MM.1S (cell line): ENCODE measurements at regions not wholly inside any gene's neighbourhood (a gene's known extent, or its start where the extent isn't known, plus 50 kb on each side); places are given as distances from the start of the nearest gene placed in this dataset.

Experiments used
- DNase-seq: peaks from one replicate; pipeline ENCODE4 v3.0.0-alpha.2; 2015
- H2AFZ ChIP-seq: fragments of 300-600 bp; sonication (generic); 2 replicates; pipeline ENCODE4 v1.6.0; 2016; ENCODE audit warnings: antibody characterized with exemption, low read length
- H3F3A ChIP-seq: fragments of 300-600 bp; sonication (generic); 2 replicates; pipeline ENCODE4 v1.6.1; 2016; ENCODE audit warnings: mild to moderate bottlenecking, antibody characterized with exemption, low read length, moderate library complexity, mixed read lengths; ENCODE audit not compliant: insufficient read depth
- H3K27ac ChIP-seq: fragments of 300-600 bp; sonication (generic); 2 replicates; pipeline ENCODE4 v1.5.1; 2016; ENCODE audit warnings: mild to moderate bottlenecking, low read length
- H3K27me3 ChIP-seq: fragments of 300-600 bp; sonication (generic); replicated peaks from 2 replicates; pipeline ENCODE4 v1.6.0; 2016; ENCODE audit warnings: low read length; ENCODE audit not compliant: insufficient read depth
- H3K36me3 ChIP-seq: fragments of 300-600 bp; sonication (generic); replicated peaks from 2 replicates; pipeline ENCODE4 v1.6.1; 2016; ENCODE audit warnings: mild to moderate bottlenecking, low read length, mixed read lengths; ENCODE audit not compliant: insufficient read depth
- H3K4me1 ChIP-seq: fragments of 300-600 bp; sonication (generic); 2 replicates; pipeline ENCODE4 v1.6.1; 2016; ENCODE audit warnings: low read length, mixed read lengths
- H3K4me2 ChIP-seq: fragments of 300-600 bp; sonication (generic); 2 replicates; pipeline ENCODE4 v1.6.0; 2016; ENCODE audit warnings: low read depth, low read length
- H3K4me3 ChIP-seq: fragments of 300-600 bp; sonication (generic); 2 replicates; pipeline ENCODE4 v1.5.1; 2016; ENCODE audit warnings: low read length, mixed read lengths
- H3K79me2 ChIP-seq: fragments of 300-600 bp; sonication (generic); 2 replicates; pipeline ENCODE4 v1.6.1; 2016; ENCODE audit warnings: mixed run types, low read length, mixed read lengths
- H3K9ac ChIP-seq: fragments of 300-600 bp; sonication (generic); 2 replicates; pipeline ENCODE4 v1.6.1; 2016; ENCODE audit warnings: low read length, mixed read lengths
- H3K9me2 ChIP-seq: fragments of 300-600 bp; sonication (generic); replicated peaks from 2 replicates; pipeline ENCODE4 v1.6.1; 2016; ENCODE audit warnings: mild to moderate bottlenecking, low read length, mixed read lengths; ENCODE audit not compliant: insufficient read depth
- H3K9me3 ChIP-seq: fragments of 300-600 bp; sonication (generic); replicated peaks from 2 replicates; pipeline ENCODE4 v1.6.1; 2016; ENCODE audit warnings: mild to moderate bottlenecking, low read length, mixed read lengths; ENCODE audit not compliant: insufficient read depth
- H4K20me1 ChIP-seq: fragments of 300-600 bp; sonication (generic); 2 replicates; pipeline ENCODE4 v1.6.1; 2016; ENCODE audit warnings: mild to moderate bottlenecking, low read length, moderate library complexity, mixed read lengths; ENCODE audit not compliant: insufficient read depth
- CTCF ChIP-seq: fragments of 300-600 bp; sonication (generic); IDR thresholded peaks from 2 replicates; pipeline ENCODE4 v1.5.1; 2016; ENCODE audit warnings: antibody characterized with exemption, low read length, mixed read lengths
- EZH2 ChIP-seq: fragments of 300-600 bp; sonication (generic); optimal IDR thresholded peaks from 2 replicates; pipeline ENCODE3; 2017; ENCODE audit warnings: low read depth, mild to moderate bottlenecking, antibody characterized with exemption, low read length, mixed read lengths
- EZH2phosphoT487 ChIP-seq: fragments of 300-600 bp; sonication (generic); IDR thresholded peaks from 2 replicates; pipeline ENCODE4 v1.6.1; 2018; ENCODE audit warnings: antibody characterized with exemption, low read length

- H3K27ac ChIP-seq = no peak overlapping the region
Measured at GRCh38 chr7:81074406-81074805, 155.6 kb upstream of the SEMA3C start.

GRCh38 chr7:81073931-81074251, 155.0 kb upstream of the SEMA3C start:
- H2AFZ ChIP-seq = no peak overlapping the region
- no peak overlapping the region for H3K4me2 ChIP-seq
- H3K9me3 ChIP-seq = no peaks in the 10 kb centered on the region
- H3K4me3 ChIP-seq = no peak overlapping the region
- DNase-seq = no peak
- no peaks in the 10 kb centered on the region for H3K4me1 ChIP-seq
- H3K36me3 ChIP-seq = no peaks in the 10 kb centered on the region
- no peaks in the 10 kb centered on the region for H3K79me2 ChIP-seq
- no peak overlapping the region for H3K27ac ChIP-seq
- H3K9ac ChIP-seq = no peak overlapping the region
- no peaks in the 10 kb centered on the region for H3F3A ChIP-seq
- TF ChIP-seq EZH2 (no peak), EZH2phosphoT487 (no peak), CTCF (no peak)
- H3K27me3 ChIP-seq = no peaks in the 10 kb centered on the region
- no peaks in the 10 kb centered on the region for H3K9me2 ChIP-seq
- no peaks in the 10 kb centered on the region for H4K20me1 ChIP-seq

More at GRCh38 chr7:81074406-81074805, 155.6 kb upstream of the SEMA3C start:
- TF ChIP-seq EZH2 (no peak), EZH2phosphoT487 (no peak), CTCF (no peak)
- Histone ChIP-seq H3F3A (no peaks in the 10 kb centered on the region), H3K9me2 (no peaks in the 10 kb centered on the region), H3K4me1 (no peaks in the 10 kb centered on the region), H3K4me3 (no peak overlapping the region), H2AFZ (no peak overlapping the region), H3K27me3 (no peaks in the 10 kb centered on the region), H3K79me2 (no peaks in the 10 kb centered on the region), H4K20me1 (no peaks in the 10 kb centered on the region), H3K36me3 (no peaks in the 10 kb centered on the region), H3K9me3 (no peaks in the 10 kb centered on the region), H3K9ac (no peak overlapping the region), H3K4me2 (no peak overlapping the region)
- no peak for DNase-seq

- H3K9me3 ChIP-seq = no peaks in the 10 kb centered on the region
- no peak overlapping the region for H3K4me3 ChIP-seq
- H3K9ac ChIP-seq = no peak overlapping the region
- H3K79me2 ChIP-seq = no peaks in the 10 kb centered on the region
- H3K27ac ChIP-seq = no peak overlapping the region
- no peaks in the 10 kb centered on the region for H3K4me1 ChIP-seq
- no peaks in the 10 kb centered on the region for H4K20me1 ChIP-seq
- no peaks in the 10 kb centered on the region for H3K9me2 ChIP-seq
- H3K4me2 ChIP-seq = no peak overlapping the region
- no peak overlapping the region for H2AFZ ChIP-seq
- DNase-seq = no peak
- H3F3A ChIP-seq = no peaks in the 10 kb centered on the region
- TF ChIP-seq CTCF = no peak
- no peak for TF ChIP-seq EZH2
- no peak for TF ChIP-seq EZH2phosphoT487
- no peaks in the 10 kb centered on the region for H3K27me3 ChIP-seq
- no peaks in the 10 kb centered on the region for H3K36me3 ChIP-seq
Measured at GRCh38 chr7:81070956-81071355, 152.1 kb upstream of the SEMA3C start.

GRCh38 chr7:81066797-81067196, 147.9 kb upstream of the SEMA3C start:
- H3K9me3 ChIP-seq = no peaks in the 10 kb centered on the region
- no peak overlapping the region for H3K4me3 ChIP-seq
- TF ChIP-seq EZH2 (no peak), EZH2phosphoT487 (no peak), CTCF (no peak)
- no peak overlapping the region for H2AFZ ChIP-seq
- no peaks in the 10 kb centered on the region for H3K4me1 ChIP-seq
- no peak overlapping the region for H3K27ac ChIP-seq
- H3K27me3 ChIP-seq = no peaks in the 10 kb centered on the region
- H3K4me2 ChIP-seq = no peak overlapping the region
- H3K79me2 ChIP-seq = no peaks in the 10 kb centered on the region
- H4K20me1 ChIP-seq = no peaks in the 10 kb centered on the region
- no peaks in the 10 kb centered on the region for H3F3A ChIP-seq
- H3K9ac ChIP-seq = no peak overlapping the region
- H3K36me3 ChIP-seq = no peaks in the 10 kb centered on the region
- DNase-seq = no peak
- H3K9me2 ChIP-seq = no peaks in the 10 kb centered on the region
